HL-60 (cell line): ENCODE measurements at regions not wholly inside any gene's neighbourhood (a gene's known extent, or its start where the extent isn't known, plus 50 kb on each side); places are given as distances from the start of the nearest gene placed in this dataset.

Experiments
- CTCF ChIP-seq: IDR thresholded peaks from one replicate; pipeline ENCODE4 v1.5.1; 2011; ENCODE audit warnings: low read length, control low read depth, inconsistent platforms; ENCODE audit not compliant: insufficient read depth
- TF ChIP-seq, protein P1 (sequence below): IDR thresholded peaks from 2 replicates; pipeline ENCODE4 v1.6.1; 2012; ENCODE audit warnings: low read depth; ENCODE audit not compliant: insufficient replicate concordance

DNA sequence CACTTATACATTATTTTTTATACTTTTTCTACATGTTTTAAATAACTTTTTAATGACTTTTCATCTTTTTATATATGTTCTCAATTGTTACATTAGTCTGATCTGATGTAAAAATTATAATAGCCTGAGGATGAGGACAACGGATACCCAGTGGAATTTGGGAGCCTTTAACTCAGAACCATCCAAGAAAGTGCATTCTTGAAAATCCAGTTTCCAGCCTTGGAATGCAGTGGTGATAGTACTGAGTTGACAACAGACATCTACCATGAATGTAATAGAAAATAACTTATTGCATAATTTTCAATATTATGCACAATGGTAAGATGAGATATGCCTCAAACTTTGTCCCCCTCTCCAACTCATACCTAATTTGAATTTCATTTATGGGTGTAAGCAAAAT, 120.7 kb upstream of the ZC3H15 start:
- no peak for TF ChIP-seq CTCF
- TF ChIP-seq, protein P1, sequence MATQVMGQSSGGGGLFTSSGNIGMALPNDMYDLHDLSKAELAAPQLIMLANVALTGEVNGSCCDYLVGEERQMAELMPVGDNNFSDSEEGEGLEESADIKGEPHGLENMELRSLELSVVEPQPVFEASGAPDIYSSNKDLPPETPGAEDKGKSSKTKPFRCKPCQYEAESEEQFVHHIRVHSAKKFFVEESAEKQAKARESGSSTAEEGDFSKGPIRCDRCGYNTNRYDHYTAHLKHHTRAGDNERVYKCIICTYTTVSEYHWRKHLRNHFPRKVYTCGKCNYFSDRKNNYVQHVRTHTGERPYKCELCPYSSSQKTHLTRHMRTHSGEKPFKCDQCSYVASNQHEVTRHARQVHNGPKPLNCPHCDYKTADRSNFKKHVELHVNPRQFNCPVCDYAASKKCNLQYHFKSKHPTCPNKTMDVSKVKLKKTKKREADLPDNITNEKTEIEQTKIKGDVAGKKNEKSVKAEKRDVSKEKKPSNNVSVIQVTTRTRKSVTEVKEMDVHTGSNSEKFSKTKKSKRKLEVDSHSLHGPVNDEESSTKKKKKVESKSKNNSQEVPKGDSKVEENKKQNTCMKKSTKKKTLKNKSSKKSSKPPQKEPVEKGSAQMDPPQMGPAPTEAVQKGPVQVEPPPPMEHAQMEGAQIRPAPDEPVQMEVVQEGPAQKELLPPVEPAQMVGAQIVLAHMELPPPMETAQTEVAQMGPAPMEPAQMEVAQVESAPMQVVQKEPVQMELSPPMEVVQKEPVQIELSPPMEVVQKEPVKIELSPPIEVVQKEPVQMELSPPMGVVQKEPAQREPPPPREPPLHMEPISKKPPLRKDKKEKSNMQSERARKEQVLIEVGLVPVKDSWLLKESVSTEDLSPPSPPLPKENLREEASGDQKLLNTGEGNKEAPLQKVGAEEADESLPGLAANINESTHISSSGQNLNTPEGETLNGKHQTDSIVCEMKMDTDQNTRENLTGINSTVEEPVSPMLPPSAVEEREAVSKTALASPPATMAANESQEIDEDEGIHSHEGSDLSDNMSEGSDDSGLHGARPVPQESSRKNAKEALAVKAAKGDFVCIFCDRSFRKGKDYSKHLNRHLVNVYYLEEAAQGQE: no peak
